HCT116 (cell line): ENCODE measurements at regions not wholly inside any gene's neighbourhood (a gene's known extent, or its start where the extent isn't known, plus 50 kb on each side); places are given as distances from the start of the nearest gene placed in this dataset.

Experiments
- ATAC-seq: fragments of 200-7000 bp; cut with Tn5 transposase; 2 replicates; pipeline ENCODE4 v1.9.1; 2020; ENCODE audit warnings: mild to moderate bottlenecking, moderate library complexity
- BruUV-seq: library from RNA; stranded (reverse); fragments of 400-500 nt; replicated peaks from 2 replicates; lab custom pipeline; 2021; lab: Mats Ljungman, UMichigan
- CTCF ChIA-PET: fragments of 300-600 bp; sonication (Branson Sonifier 250); formaldehyde crosslinking; loops from one replicate; lab custom pipeline; 2021; ENCODE audit warnings: antibody characterized with exemption; lab: Charles Lee
- POLR2A ChIA-PET: fragments of 300-600, 350-600 bp; sonication (Branson Sonifier 250); formaldehyde crosslinking; loops from one replicate; lab custom pipeline; 2021; ENCODE audit warnings: antibody characterized with exemption; lab: Charles Lee
- RAD21 ChIA-PET, 2 experiments: fragments of 300-600 bp; sonication (Branson Sonifier 250); formaldehyde crosslinking; loops; one replicate each; lab custom pipeline; 2023; ENCODE audit warnings: low total read pairs in 2 of 2; ENCODE audit not compliant: uncharacterized antibody in 2 of 2, unreplicated experiment in 2 of 2, low non-redundant PET in 1 of 2; lab: Charles Lee
- DNase-seq: peaks from one replicate; pipeline ENCODE4 v3.0.0-alpha.2; 2010; ENCODE audit warnings: low read depth, low spot score
- H2AFZ ChIP-seq: fragments of 200-600 bp; shearing (Covaris generic), sonication (generic); 2 replicates; pipeline ENCODE4 v1.6.1; 2017; ENCODE audit warnings: low read depth, mixed run types, mixed read lengths, antibody characterized with exemption, low read length; ENCODE audit not compliant: poor library complexity, severe bottlenecking
- H3K27ac ChIP-seq: 2 replicates; pipeline ENCODE4 v1.5.1; 2012; ENCODE audit warnings: low read depth, low read length
- H3K27me3 ChIP-seq: fragments of 200-600 bp; sonication (generic); 2 replicates; pipeline ENCODE4 v1.6.1; 2016; ENCODE audit warnings: mixed run types, low read length, mixed read lengths; ENCODE audit not compliant: insufficient read depth
- H3K36me3 ChIP-seq, 2 experiments: fragments of 200-500 bp in 1 of 2; fragments of 200-600 bp in 1 of 2; sonication (Bioruptor generic) in 1 of 2; sonication (generic) in 1 of 2; 2 replicates each; pipeline versions ENCODE4 v1.5.1 to v1.6.1; 2014 to 2016; ENCODE audit warnings: low read length in 2 of 2, inconsistent platforms in 1 of 2, mixed read lengths in 1 of 2, mixed run types in 1 of 2; ENCODE audit not compliant: insufficient read depth in 2 of 2, control insufficient read depth in 1 of 2
- H3K4me1 ChIP-seq, 2 experiments: fragments of 200-600 bp in 1 of 2; sonication (generic) in 1 of 2; 2 replicates each; pipeline versions ENCODE4 v1.5.1 to v1.6.1; 2012 to 2017; ENCODE audit warnings: low read length in 2 of 2, inconsistent platforms in 1 of 2, mild to moderate bottlenecking in 1 of 2, mixed read lengths in 1 of 2, mixed run types in 1 of 2, moderate library complexity in 1 of 2; ENCODE audit not compliant: insufficient read depth in 2 of 2, control insufficient read depth in 1 of 2
- H3K4me2 ChIP-seq: fragments of 200-600 bp; sonication (generic); 2 replicates; pipeline ENCODE4 v1.6.1; 2017; ENCODE audit warnings: mixed run types, low read length, mixed read lengths
- H3K4me3 ChIP-seq, 2 experiments: fragments of 200-600 bp in 1 of 2; sonication (generic) in 1 of 2; replicated peaks in 1 of 2; 2 replicates each; pipeline ENCODE4 v1.5.1; 2011 to 2016; ENCODE audit warnings: low read length in 2 of 2, control low read depth in 1 of 2, low read depth in 1 of 2, mild to moderate bottlenecking in 1 of 2, mixed read lengths in 1 of 2, mixed run types in 1 of 2
- H3K79me2 ChIP-seq: fragments of 200-600 bp; sonication (generic); 2 replicates; pipeline ENCODE4 v1.6.1; 2017; ENCODE audit warnings: mild to moderate bottlenecking, mixed run types, low read length, moderate library complexity, mixed read lengths; ENCODE audit not compliant: insufficient read depth
- H3K9ac ChIP-seq: fragments of 200-600 bp; sonication (generic); 2 replicates; pipeline ENCODE4 v1.6.1; 2016; ENCODE audit warnings: low read length, mixed read lengths
- H3K9me2 ChIP-seq: fragments of 200-600 bp; sonication (generic), shearing (Covaris generic); 2 replicates; pipeline ENCODE4 v1.6.1; 2017; ENCODE audit warnings: mixed run types, mild to moderate bottlenecking, moderate library complexity; ENCODE audit not compliant: insufficient read depth
- H3K9me3 ChIP-seq, 2 experiments: fragments of 200-500 bp in 1 of 2; fragments of 200-600 bp in 1 of 2; sonication (Bioruptor generic) in 1 of 2; sonication (generic) in 1 of 2; 2 replicates each; pipeline ENCODE4 v1.6.1; 2014 to 2017; ENCODE audit warnings: low read length in 2 of 2, mixed read lengths in 2 of 2, inconsistent platforms in 1 of 2, low read depth in 1 of 2, mild to moderate bottlenecking in 1 of 2, mixed run types in 1 of 2, moderate library complexity in 1 of 2; ENCODE audit not compliant: control insufficient read depth in 1 of 2, insufficient read depth in 1 of 2
- H4K20me1 ChIP-seq: fragments of 200-600 bp; sonication (generic), shearing (Covaris generic); 2 replicates; pipeline ENCODE4 v1.6.1; 2017; ENCODE audit warnings: mixed run types, mild to moderate bottlenecking, moderate library complexity; ENCODE audit not compliant: insufficient read depth
- CBX3 ChIP-seq: IDR thresholded peaks from 2 replicates; pipeline ENCODE4 v1.6.1; 2012; ENCODE audit warnings: low read depth
- CEBPB ChIP-seq: IDR thresholded peaks from 2 replicates; pipeline ENCODE4 v1.6.1; 2012; ENCODE audit warnings: low read depth
- EGR1 ChIP-seq: IDR thresholded peaks from 2 replicates; pipeline ENCODE4 v1.6.1; 2012; ENCODE audit warnings: low read depth
- EZH2 ChIP-seq: fragments of 200-600 bp; sonication (generic); IDR thresholded peaks from 2 replicates; pipeline ENCODE4 v1.6.1; 2017; ENCODE audit warnings: antibody characterized with exemption, mixed run types
- POLR2A ChIP-seq: IDR thresholded peaks from 2 replicates; pipeline ENCODE4 v1.7.0; 2011; ENCODE audit warnings: borderline replicate concordance; ENCODE audit not compliant: insufficient read depth, insufficient read length; ENCODE audit errors: extremely low read depth
- REST ChIP-seq: IDR thresholded peaks from 2 replicates; pipeline ENCODE4 v1.6.1; 2012; ENCODE audit warnings: low read depth
- TCF7L2 ChIP-seq: IDR thresholded peaks from 2 replicates; pipeline ENCODE4 v1.7.0; 2011; ENCODE audit warnings: borderline replicate concordance, inconsistent platforms; ENCODE audit not compliant: insufficient read depth, insufficient read length; ENCODE audit errors: extremely low read depth
- ZFX ChIP-seq: fragments of 450-650 bp; IDR thresholded peaks from 2 replicates; pipeline ENCODE4 v1.6.1; 2017
- intact Hi-C: fragments of 100-400 bp; cut with micrococcal nuclease; formaldehyde crosslinking; loops from 2 replicates; pipeline ENCODE4 v1.10.0; 2022
- TF ChIP-seq, protein P1 (sequence below): IDR thresholded peaks from 2 replicates; pipeline ENCODE4 v1.6.1; 2012
- TF ChIP-seq, protein P2 (sequence below): IDR thresholded peaks from 2 replicates; pipeline ENCODE4 v1.6.1; 2011; ENCODE audit warnings: mild to moderate bottlenecking, low read length, moderate library complexity; ENCODE audit not compliant: insufficient replicate concordance; ENCODE audit errors: extremely low read depth

- no peak overlapping the region for H2AFZ ChIP-seq
- peaks cover 0 to 8% of the 10 kb centered on the region in 2 experiments; a peak in 2 of 4 replicates for H3K9me3 ChIP-seq
- H3K9ac ChIP-seq = no peak overlapping the region
- BruUV-seq = no TSS peak
- ATAC-seq (no peak), DNase-seq (no peak)
- H3K4me1 ChIP-seq = no peaks in the 10 kb centered on the region
- ChIA-PET CTCF (no interaction called here), POLR2A (no interaction called here), RAD21 (no interaction called here)
- TF ChIP-seq, protein P1, sequence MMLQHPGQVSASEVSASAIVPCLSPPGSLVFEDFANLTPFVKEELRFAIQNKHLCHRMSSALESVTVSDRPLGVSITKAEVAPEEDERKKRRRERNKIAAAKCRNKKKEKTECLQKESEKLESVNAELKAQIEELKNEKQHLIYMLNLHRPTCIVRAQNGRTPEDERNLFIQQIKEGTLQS = no peak
- no peak for TF ChIP-seq EZH2
- no peak for TF ChIP-seq TCF7L2
- no peak for TF ChIP-seq ZFX
- no peak for TF ChIP-seq CBX3
- TF ChIP-seq POLR2A = no peak
- no peak for TF ChIP-seq EGR1
- TF ChIP-seq, protein P2, sequence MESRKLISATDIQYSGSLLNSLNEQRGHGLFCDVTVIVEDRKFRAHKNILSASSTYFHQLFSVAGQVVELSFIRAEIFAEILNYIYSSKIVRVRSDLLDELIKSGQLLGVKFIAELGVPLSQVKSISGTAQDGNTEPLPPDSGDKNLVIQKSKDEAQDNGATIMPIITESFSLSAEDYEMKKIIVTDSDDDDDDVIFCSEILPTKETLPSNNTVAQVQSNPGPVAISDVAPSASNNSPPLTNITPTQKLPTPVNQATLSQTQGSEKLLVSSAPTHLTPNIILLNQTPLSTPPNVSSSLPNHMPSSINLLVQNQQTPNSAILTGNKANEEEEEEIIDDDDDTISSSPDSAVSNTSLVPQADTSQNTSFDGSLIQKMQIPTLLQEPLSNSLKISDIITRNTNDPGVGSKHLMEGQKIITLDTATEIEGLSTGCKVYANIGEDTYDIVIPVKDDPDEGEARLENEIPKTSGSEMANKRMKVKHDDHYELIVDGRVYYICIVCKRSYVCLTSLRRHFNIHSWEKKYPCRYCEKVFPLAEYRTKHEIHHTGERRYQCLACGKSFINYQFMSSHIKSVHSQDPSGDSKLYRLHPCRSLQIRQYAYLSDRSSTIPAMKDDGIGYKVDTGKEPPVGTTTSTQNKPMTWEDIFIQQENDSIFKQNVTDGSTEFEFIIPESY = no peak
- no peak for TF ChIP-seq REST
- TF ChIP-seq CEBPB = no peak
- H3K36me3 ChIP-seq = no peaks in the 10 kb centered on the region; a peak in 1 of 4 replicates
- H4K20me1 ChIP-seq = no peaks in the 10 kb centered on the region; the same call in 1 of the 2 replicates
- no peak overlapping the region for H3K4me2 ChIP-seq
- no peaks in the 10 kb centered on the region for H3K9me2 ChIP-seq
- H3K27me3 ChIP-seq = no peaks in the 10 kb centered on the region
- no peaks in the 10 kb centered on the region for H3K79me2 ChIP-seq
- H3K27ac ChIP-seq = no peak overlapping the region
- no peak overlapping the region for H3K4me3 ChIP-seq
- intact Hi-C loops = no loop called here
Measured at GRCh38 chr2:77579076-77579769, 57.0 kb upstream of the LRRTM4 start.
